Transverse colon (tissue), 3 donors: ENCODE measurements at regions not wholly inside any gene's neighbourhood (a gene's known extent, or its start where the extent isn't known, plus 50 kb on each side); places are given as distances from the start of the nearest gene placed in this dataset.

Experiments
- CTCF ChIP-seq, 5 experiments: fragments of 200-600 bp in 3 of 5; fragments of 450-650 bp in 2 of 5; sonication (generic) in 3 of 5; IDR thresholded peaks; 1 replicate in 2 of 5; 2 replicates in 3 of 5; pipeline ENCODE4 v1.5.1; 2016 to 2017; ENCODE audit warnings: antibody characterized with exemption in 5 of 5, inconsistent platforms in 3 of 5, mild to moderate bottlenecking in 2 of 5, moderate library complexity in 1 of 5
- EP300 ChIP-seq: sonication (generic); formaldehyde crosslinking; IDR thresholded peaks from one replicate; pipeline ENCODE4 v1.6.1; 2017; ENCODE audit warnings: antibody characterized with exemption, low read depth
- POLR2A ChIP-seq: fragments of 450-650 bp; IDR thresholded peaks from one replicate; pipeline ENCODE4 v1.6.1; 2016; ENCODE audit warnings: antibody characterized with exemption, mild to moderate bottlenecking, moderate library complexity

GRCh38 chr6:94341173-94341572, 921.8 kb upstream of the EPHA7 start:
- TF ChIP-seq CTCF (IDR thresholded peaks at IDR 0.05) (no peak), EP300 (no peak), POLR2A (no peak)
